A673 (cell line): ENCODE measurements at regions not wholly inside any gene's neighbourhood (a gene's known extent, or its start where the extent isn't known, plus 50 kb on each side); places are given as distances from the start of the nearest gene placed in this dataset.

ENCODE experiments used
- BruUV-seq: library from RNA; stranded (reverse); fragments of 400-500 nt; replicated peaks from 2 replicates; lab custom pipeline; 2021; lab: Mats Ljungman, UMichigan
- CTCF ChIA-PET: fragments of 300-600 bp; sonication (Branson Sonifier 250); formaldehyde crosslinking; loops from one replicate; lab custom pipeline; 2022; ENCODE audit warnings: antibody characterized with exemption; lab: Charles Lee
- POLR2A ChIA-PET: fragments of 300-600 bp; sonication (Branson Sonifier 250); formaldehyde crosslinking; loops from one replicate; lab custom pipeline; 2022; ENCODE audit warnings: antibody characterized with exemption; ENCODE audit not compliant: low non-redundant PET; lab: Charles Lee
- DNase-seq: peaks from one replicate; pipeline ENCODE4 v3.0.0-alpha.2; 2015; ENCODE audit warnings: low spot score
- H3K27ac ChIP-seq: fragments of 200-600 bp; sonication (generic); 2 replicates; pipeline ENCODE4 v1.5.1; 2016; ENCODE audit warnings: mixed run types, low read depth, mild to moderate bottlenecking, mixed read lengths, antibody characterized with exemption, low read length; ENCODE audit not compliant: poor library complexity, severe bottlenecking
- H3K27me3 ChIP-seq: fragments of 200-600 bp; sonication (generic); replicated peaks from 2 replicates; pipeline ENCODE4 v1.6.1; 2017; ENCODE audit warnings: mixed run types, low read depth, mild to moderate bottlenecking, mixed read lengths, antibody characterized with exemption, low read length; ENCODE audit not compliant: insufficient read depth, poor library complexity
- H3K36me3 ChIP-seq: fragments of 200-600 bp; sonication (generic); 2 replicates; pipeline ENCODE4 v1.6.1; 2016; ENCODE audit warnings: mixed run types, mild to moderate bottlenecking, mixed read lengths, antibody characterized with exemption, low read length; ENCODE audit not compliant: insufficient read depth, poor library complexity, severe bottlenecking
- H3K4me1 ChIP-seq: fragments of 200-600 bp; sonication (generic); 2 replicates; pipeline ENCODE4 v1.6.1; 2017; ENCODE audit warnings: mixed run types, mild to moderate bottlenecking, mixed read lengths, antibody characterized with exemption, low read length; ENCODE audit not compliant: insufficient read depth, poor library complexity, severe bottlenecking
- H3K4me3 ChIP-seq: fragments of 200-600 bp; sonication (generic); 2 replicates; pipeline ENCODE4 v1.5.1; 2016; ENCODE audit warnings: low read depth, mixed run types, mild to moderate bottlenecking, mixed read lengths, low read length; ENCODE audit not compliant: poor library complexity, severe bottlenecking
- H3K9me3 ChIP-seq: fragments of 200-600 bp; sonication (generic); 2 replicates; pipeline ENCODE4 v1.6.1; 2016; ENCODE audit warnings: mixed run types, low read depth, mild to moderate bottlenecking, mixed read lengths, antibody characterized with exemption, low read length; ENCODE audit not compliant: poor library complexity, severe bottlenecking
- CTCF ChIP-seq: fragments of 300-800, 200-600 bp; sonication (generic); conservative IDR thresholded peaks from 2 replicates; pipeline ENCODE4 v1.5.1; 2017; ENCODE audit warnings: low read depth, mild to moderate bottlenecking, antibody characterized with exemption, low read length, moderate library complexity, mixed read lengths
- EZH2 ChIP-seq: fragments of 200-600 bp; sonication (generic); IDR thresholded peaks from 2 replicates; pipeline ENCODE4 v1.6.1; 2017; ENCODE audit warnings: borderline replicate concordance, low read depth, mild to moderate bottlenecking, mixed read lengths, antibody characterized with exemption, low read length; ENCODE audit not compliant: poor library complexity, severe bottlenecking
- intact Hi-C: fragments of 100-400 bp; cut with micrococcal nuclease; formaldehyde crosslinking; loops from one replicate; pipeline ENCODE4 v1.10.0; 2022; ENCODE audit not compliant: unreplicated experiment

GRCh38 chr21:24649691-24650090 lies 957.6 kb downstream of the MRPL39 start:
- Histone ChIP-seq H3K4me1 (no peaks in the 10 kb centered on the region), H3K36me3 (no peaks in the 10 kb centered on the region), H3K9me3 (peaks cover 24% of the 10 kb centered on the region), H3K27ac (no peak overlapping the region), H3K4me3 (no peak overlapping the region), H3K27me3 (no peaks in the 10 kb centered on the region)
- intact Hi-C loops: no loop called here
- no TSS peak for BruUV-seq
- POLR2A ChIA-PET: no interaction called here
- no peak for TF ChIP-seq EZH2
- TF ChIP-seq CTCF: no peak
- no peak for DNase-seq
- CTCF ChIA-PET: no interaction called here

- no peak overlapping the region for H3K4me3 ChIP-seq
- H3K9me3 ChIP-seq: peaks cover 12% of the 10 kb centered on the region
- no peak for DNase-seq
- POLR2A ChIA-PET: no interaction called here
- intact Hi-C loops: no loop called here
- BruUV-seq: no TSS peak
- H3K36me3 ChIP-seq: no peaks in the 10 kb centered on the region
- CTCF ChIA-PET: no interaction called here
- no peaks in the 10 kb centered on the region for H3K27me3 ChIP-seq
- no peak overlapping the region for H3K27ac ChIP-seq
- no peak for TF ChIP-seq CTCF
- no peak for TF ChIP-seq EZH2
- H3K4me1 ChIP-seq: no peaks in the 10 kb centered on the region
Measured at GRCh38 chr21:24636696-24637095, 970.6 kb downstream of the MRPL39 start.

GRCh38 chr21:24634749-24635148 lies 972.5 kb downstream of the MRPL39 start:
- no TSS peak for BruUV-seq
- TF ChIP-seq EZH2 (no peak), CTCF (no peak)
- CTCF ChIA-PET: no interaction called here

More at GRCh38 chr21:24634749-24635148, 972.5 kb downstream of the MRPL39 start:
- Histone ChIP-seq H3K36me3 (no peaks in the 10 kb centered on the region), H3K27ac (no peak overlapping the region), H3K9me3 (peaks cover 10% of the 10 kb centered on the region), H3K4me1 (no peaks in the 10 kb centered on the region), H3K27me3 (no peaks in the 10 kb centered on the region), H3K4me3 (no peak overlapping the region)
- intact Hi-C loops: no loop called here
- DNase-seq: no peak
- POLR2A ChIA-PET: no interaction called here
